GM19372 (cell line): ENCODE measurements at regions not wholly inside any gene's neighbourhood (a gene's known extent, or its start where the extent isn't known, plus 50 kb on each side); places are given as distances from the start of the nearest gene placed in this dataset.
"Not testable (repeated sequence)": the region's sequence is repeated elsewhere in the genome, so short reads cannot be mapped to it uniquely, and the experiment has no call there.

ENCODE experiments used
- ATAC-seq: cut with Tn5 transposase; IDR thresholded peaks from one replicate; pipeline ENCODE4 v1.9.1; 2021; ENCODE audit warnings: mild to moderate bottlenecking, low read depth, moderate library complexity; ENCODE audit not compliant: unreplicated experiment

DNA sequence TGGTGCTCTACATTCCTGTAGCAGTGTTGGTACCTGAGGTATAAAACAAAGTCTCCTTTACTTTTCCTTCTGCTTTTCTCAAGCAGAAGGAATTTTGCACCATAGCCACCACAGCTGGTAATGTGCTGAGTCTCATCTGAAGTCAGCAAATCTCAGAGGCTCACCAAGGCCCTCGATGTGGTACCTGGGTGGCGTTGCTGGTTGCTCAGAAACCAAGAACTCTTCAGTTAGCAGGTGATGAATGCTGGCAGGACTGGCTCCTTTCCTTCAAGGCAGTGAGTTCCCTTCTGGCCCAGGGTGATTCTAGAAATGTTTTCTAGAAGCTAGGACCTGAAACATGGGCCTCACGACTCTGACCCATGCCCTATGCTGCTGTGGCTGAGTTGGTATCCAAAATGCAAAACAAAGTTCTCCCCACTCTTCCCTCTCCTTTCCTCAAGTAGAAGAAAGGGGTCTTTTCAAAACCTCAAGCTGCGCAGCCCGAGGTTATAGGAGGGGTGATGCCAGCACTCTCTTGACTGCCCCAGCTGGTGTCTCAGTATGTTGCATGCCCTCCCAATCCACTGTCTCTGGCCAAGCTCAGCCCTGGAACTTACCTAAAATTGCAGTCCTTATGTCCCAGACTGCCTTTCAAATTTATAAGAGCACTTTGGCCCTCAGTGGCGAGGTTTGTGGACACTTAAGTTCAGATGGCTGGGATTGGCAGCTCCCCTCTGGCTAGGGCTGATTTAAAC, 592.3 kb downstream of the FRK start:
- no peak for ATAC-seq

DNA sequence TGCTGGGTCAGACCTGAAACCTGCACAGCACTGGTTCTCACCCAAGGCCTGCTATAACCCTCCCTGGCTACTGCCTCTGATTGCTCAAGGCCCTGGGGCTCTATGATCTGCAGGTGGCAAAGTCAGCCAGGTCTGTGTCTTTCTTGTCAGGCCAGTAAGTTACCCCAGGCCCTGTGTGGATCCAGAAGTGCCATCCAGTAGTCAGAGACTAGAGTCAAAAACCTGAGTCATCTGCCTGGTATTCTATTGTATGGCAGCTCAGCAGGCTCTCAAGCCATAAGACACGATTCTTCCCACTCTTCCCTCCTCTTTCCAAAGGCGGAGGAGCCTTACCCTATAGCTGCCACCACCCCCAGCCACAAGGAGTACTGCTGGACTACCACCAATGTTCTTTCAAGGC, 593.0 kb downstream of the FRK start:
- no peak for ATAC-seq

DNA sequence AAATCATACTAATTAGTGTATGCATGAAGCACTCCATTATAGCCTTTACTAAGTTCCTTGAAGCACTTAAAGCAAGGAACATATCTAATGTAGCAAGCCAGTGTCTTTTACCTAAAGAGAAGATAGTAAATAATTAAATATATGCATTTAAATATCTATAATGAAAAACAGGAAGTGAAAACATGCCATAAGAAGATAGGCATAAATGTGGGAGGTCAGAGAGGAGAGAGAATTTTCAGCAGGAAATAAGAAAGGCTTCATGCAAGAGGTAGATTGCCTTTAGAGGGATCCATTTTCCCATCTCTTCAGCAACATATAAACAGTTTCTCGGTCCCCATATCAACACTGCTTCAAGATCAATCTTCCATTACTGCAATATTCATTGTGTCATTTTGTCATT, 599.8 kb downstream of the FRK start:
- ATAC-seq: no peak

DNA sequence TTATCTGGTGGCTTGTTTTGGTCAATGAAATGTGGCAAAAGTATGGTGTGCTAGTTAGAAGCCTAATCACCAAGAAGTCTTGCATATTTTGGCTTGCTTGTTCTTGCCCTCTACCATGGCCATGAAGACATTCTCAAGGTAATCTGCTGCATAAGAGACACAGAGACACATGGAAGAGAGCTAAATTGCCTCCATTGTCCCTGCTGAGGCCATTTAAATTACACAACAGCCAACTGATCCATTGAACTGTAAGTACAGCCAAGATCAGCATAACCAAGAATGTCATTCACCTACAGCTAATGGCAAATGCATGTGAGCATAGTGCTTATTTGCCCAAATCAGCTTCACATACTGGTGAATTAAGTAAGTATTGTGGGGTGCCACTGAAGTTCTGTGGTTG, 603.8 kb downstream of the FRK start:
- ATAC-seq: no peak

GRCh38 chr6:115443825-115444478, 616.7 kb downstream of the FRK start:
- ATAC-seq: no peak

- no peak for ATAC-seq
These were observed 618.4 kb downstream of the FRK start for GRCh38 chr6:115442323-115442722.

GRCh38 chr6:115441651-115442050, 619.0 kb downstream of the FRK start:
- ATAC-seq: no peak

GRCh38 chr6:115415378-115415777, 645.3 kb downstream of the FRK start:
- ATAC-seq: no peak

DNA sequence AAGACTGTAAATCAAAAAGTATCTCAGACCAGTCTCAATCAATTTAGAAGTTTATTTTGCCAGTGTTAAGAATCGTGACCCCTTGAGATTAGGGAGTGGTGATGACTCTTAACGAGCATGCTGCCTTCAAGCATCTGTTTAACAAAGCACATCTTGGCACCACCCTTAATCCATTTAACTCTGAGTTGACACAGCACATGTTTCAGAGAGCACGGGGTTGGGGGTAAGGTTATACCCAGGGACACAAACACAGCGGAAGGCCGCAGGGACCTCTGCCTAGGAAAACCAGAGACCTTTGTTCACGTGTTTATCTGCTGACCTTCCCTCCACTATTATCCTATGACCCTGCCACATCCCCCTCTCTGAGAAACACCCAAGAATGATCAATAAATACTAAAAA, 645.8 kb downstream of the FRK start:
- not testable (repeated sequence) for ATAC-seq

GRCh38 chr6:115411756-115412155, 648.9 kb downstream of the FRK start:
- ATAC-seq: no peak

DNA sequence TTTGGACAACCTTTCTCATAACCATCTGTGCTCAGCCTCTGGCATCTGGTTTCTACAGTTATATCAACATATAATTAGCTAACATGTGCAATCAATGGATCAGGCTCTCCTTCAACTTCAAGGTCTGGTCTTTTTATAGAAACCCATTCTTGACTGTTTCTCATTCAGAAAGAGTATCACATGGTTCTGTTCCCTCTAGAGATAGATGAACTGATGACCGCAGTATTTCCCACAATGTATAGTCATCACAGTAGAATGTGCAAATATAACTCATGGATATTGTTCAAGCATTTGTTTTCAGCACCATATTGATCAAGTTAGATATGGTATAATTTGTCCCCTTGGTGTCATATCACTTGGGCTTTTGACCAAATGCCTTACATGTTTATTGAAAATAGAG, 656.2 kb downstream of the FRK start:
- ATAC-seq: no peak

DNA sequence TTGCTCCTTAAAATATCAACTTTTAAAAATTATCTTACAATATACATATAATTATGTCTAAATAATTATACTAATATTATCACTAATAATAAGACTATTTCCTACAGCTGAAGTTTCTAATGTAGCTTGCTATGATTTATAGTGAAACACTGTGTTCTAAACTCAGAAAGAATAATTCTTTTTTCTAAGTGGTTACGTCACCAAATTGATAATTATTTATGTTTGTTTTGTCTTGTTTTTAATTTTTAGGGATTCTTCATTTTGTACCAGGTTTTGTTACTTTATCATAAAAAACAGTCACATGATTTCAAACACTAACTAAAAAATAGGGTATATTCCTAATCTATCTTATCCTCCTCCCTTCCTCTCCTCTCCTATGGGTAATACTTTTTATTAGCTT, 662.1 kb downstream of the FRK start:
- no peak for ATAC-seq

DNA sequence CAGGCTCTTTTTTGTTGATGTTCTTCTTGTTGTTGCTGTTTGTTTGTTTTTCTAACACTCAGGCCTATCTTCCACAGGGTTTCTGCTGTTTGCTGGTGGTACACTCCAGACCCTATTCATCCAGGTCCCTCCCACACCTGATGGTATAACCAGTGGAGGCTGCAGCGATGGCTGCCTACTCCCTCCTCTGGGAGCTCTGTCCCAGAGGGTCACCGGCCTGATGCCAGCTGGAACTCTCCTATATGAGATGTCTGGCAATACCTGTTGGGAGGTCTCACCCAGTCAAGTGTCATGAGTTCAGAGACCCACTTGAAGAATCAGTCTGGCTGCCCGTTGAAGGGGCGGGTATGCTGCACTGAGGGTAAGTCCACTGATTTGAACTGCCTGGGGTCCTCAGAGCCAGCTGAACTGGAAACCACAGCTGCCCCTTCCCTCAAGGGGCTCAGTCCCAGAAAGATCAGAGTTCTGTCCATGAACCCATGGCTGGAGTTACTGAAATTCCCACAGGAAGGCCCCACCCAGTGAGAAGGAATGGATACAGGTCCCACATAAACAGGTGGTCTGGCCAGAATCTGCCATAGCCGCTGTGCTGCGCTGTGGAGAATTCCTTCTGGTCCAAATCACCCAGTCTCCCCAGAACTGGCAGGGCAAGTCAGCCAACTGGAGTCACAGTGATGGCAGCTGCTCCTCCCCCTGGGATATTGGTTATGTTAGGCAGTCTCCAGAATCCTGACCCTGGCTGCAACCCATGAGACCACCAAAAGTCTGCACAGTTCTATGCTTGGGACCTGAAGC, 664.4 kb downstream of the FRK start:
- ATAC-seq: no peak

GRCh38 chr6:115393821-115394220, 666.9 kb downstream of the FRK start:
- no peak for ATAC-seq

DNA sequence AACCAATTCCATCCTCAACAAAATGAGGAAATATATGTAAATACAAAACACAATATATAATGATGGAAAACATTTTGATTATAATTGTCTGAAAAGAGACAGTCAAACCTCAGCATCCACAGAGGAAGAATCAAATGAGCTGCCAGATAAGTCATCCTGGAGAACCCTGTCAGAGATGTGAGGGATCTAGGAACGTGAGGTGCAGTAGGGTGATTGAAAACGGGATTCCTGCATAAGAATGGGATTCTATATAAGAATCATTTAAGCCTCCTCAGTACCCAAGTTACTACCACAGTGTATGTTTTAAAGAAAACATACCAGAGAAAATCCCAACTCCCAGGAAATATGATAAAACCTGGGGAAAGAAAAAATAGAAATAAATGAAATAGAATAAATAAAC, 690.5 kb downstream of the FRK start:
- ATAC-seq: no peak

DNA sequence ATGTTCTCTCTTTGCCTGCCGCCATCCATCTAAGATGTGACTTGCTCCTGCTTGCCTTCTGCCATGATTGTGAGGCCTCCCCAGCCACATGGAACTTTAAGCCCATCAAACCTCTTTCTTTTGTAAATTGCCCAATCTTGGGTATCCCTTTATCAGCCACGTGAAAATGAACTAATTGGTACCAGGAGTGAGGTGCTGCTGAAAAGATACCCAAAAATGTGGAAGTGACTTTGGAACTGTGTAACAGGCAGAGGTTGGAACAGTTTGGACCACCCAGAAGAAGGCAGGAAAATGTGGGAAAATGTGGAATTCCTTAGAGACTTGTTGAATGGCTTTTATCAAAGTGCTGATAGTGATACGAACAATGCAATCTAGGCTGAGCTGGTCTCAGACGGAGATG, 694.9 kb downstream of the FRK start:
- no peak for ATAC-seq

DNA sequence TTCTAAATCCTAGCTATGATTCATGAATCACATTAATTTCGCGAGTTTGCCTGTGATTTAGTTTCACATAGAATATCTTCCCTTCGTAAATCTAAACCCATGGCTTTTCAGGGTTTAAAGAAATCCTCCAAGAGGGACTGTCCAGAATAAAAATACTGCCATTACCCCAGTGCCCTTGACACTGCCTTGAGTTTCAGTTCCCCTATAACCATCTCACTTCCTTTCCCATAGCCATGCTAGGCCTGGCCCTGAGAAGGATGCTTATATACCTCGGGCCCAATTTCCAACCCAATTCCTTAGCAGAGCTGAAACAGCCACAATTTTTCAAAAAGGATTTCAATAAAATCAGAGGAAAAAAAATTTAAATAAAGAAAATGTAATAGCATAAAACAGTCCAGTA, 697.3 kb downstream of the FRK start:
- peak; percentile 66 for ATAC-seq

DNA sequence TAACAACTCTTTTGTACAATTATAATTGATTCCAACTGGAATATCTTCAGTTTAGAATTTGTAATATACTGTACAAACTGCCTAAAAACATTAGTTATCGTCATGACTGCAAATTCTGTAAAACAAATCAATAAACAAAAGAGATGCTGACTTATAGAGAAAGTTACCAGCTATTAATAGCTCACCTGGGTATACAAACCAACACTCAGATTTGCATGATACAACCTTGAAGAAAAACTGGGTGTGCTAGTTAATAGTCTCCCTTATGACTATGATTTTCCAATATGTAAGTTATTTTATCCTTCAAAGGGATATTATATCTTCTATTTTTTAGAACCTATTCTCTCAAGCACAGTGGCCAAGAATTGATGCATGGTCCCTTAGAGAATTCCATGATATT, 698.5 kb downstream of the FRK start:
- no peak for ATAC-seq

DNA sequence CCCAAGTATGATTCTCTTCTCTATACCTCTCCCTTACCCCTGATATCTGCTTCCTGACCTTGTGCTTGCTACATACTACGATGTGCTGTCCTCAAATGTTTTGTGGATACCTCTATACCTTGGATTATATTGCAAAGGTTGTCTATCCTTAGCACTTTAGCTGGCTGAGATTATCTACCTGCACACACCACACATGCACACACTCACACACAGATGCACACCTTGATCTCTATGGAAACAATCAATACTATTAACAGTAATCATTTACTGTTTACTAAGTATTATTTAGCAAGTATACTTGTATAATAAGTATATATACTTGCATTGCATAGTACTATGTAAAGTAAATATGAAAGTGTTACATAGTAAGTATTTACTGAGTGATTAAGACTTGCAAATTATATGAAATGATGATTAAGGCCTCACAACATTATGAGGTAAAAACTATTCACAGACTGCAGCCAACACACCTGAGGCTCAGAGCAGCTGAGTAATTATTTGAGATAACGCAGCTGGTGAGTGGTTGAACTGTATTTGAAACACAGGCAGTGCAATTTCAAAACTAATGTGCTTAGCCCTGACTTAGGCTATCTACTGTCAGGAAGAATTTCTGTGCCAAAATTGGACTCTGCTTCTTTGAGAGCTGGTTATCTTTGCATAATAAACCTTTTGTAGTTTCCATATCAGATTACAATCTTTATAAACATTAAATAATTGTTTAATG, 699.9 kb downstream of the FRK start:
- ATAC-seq: no peak

DNA sequence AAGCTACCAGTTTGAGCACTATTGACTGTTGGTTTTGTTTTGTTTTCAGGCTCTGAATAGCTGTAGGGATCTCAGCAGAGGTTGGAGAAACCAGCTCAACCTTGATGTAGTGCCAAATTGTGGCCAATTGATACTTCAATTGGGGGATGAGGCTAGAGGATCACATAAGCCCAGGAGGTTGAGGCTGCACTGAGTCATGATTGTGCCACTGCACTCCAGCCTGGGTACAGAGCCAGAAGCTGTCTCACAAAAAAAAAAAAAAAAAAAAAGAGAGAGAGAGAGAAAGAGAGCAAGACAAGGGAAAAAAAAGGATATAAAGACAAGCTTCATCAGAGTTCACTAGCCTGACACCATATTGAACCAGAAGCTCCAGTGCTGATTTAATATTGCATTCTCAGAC, 702.1 kb downstream of the FRK start:
- no peak for ATAC-seq

DNA sequence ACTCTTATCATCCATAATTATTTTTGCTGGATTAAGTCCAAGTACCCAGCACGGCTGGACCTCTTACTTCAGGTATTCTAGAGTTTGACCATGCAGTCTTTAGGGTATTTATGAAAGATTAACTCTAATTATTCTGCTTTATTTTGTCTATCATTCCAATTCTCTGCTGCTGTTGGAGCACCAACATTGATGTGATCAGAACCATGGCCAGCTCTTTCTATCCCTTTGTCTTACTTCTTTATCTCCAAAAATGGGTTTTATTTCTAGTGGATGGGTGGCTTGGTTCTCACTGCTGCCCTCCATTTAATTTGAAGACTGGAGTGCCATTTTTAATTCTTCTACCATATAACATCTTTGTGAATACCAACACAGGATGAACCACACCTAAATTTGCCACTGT, 704.3 kb downstream of the FRK start:
- ATAC-seq: no peak
